Keratinocyte (primary cell): ENCODE measurements at regions not wholly inside any gene's neighbourhood (a gene's known extent, or its start where the extent isn't known, plus 50 kb on each side); places are given as distances from the start of the nearest gene placed in this dataset.

ENCODE experiments used
- DNase-seq: peaks from one replicate; pipeline ENCODE4 v3.0.0-alpha.2; 2011; ENCODE audit warnings: low read depth, missing footprints, low spot score
- FAIRE-seq: peaks from 2 replicates; lab custom pipeline; 2011; peaks lifted over from hg19 to GRCh38; lab: Jason Lieb, UNC
- H2AFZ ChIP-seq: 2 replicates; pipeline ENCODE4 v1.6.0; 2012; ENCODE audit warnings: low read length, control low read depth, inconsistent platforms; ENCODE audit not compliant: control insufficient read depth
- H3K27ac ChIP-seq: 2 replicates; pipeline ENCODE4 v1.5.1; 2011; ENCODE audit warnings: low read length; ENCODE audit not compliant: control insufficient read depth, insufficient read depth
- H3K27me3 ChIP-seq: 3 replicates; pipeline ENCODE4 v1.6.0; 2011; ENCODE audit warnings: low read length; ENCODE audit not compliant: control insufficient read depth, insufficient read depth; ENCODE audit errors: extremely low read depth
- H3K36me3 ChIP-seq, 2 experiments: 2 replicates in 1 of 2; 3 replicates in 1 of 2; pipeline ENCODE4 v1.5.1; 2011; ENCODE audit warnings: low read length in 2 of 2, mild to moderate bottlenecking in 1 of 2; ENCODE audit not compliant: control insufficient read depth in 2 of 2, insufficient read depth in 2 of 2; ENCODE audit errors: extremely low read depth in 1 of 2
- H3K4me1 ChIP-seq: 3 replicates; pipeline ENCODE4 v1.5.1; 2011; ENCODE audit warnings: low read length; ENCODE audit not compliant: control insufficient read depth, insufficient read depth; ENCODE audit errors: extremely low read depth
- H3K4me2 ChIP-seq: 3 replicates; pipeline ENCODE4 v1.6.0; 2011; ENCODE audit warnings: low read depth, low read length; ENCODE audit not compliant: control insufficient read depth, insufficient read depth; ENCODE audit errors: extremely low read depth
- H3K4me3 ChIP-seq, 3 experiments: fragments of 200-600 bp in 1 of 3; sonication (generic) in 1 of 3; 2 replicates in 2 of 3; 3 replicates in 1 of 3; pipeline ENCODE4 v1.5.1; 2011 to 2016; ENCODE audit warnings: low read length in 3 of 3, mild to moderate bottlenecking in 3 of 3, control low read depth in 2 of 3, inconsistent platforms in 1 of 3, low read depth in 1 of 3, mixed read lengths in 1 of 3, mixed run types in 1 of 3, moderate library complexity in 1 of 3; ENCODE audit not compliant: control insufficient read depth in 2 of 3, insufficient read depth in 2 of 3; ENCODE audit errors: extremely low read depth in 1 of 3
- H3K79me2 ChIP-seq: 2 replicates; pipeline ENCODE4 v1.6.0; 2012; ENCODE audit warnings: low read length; ENCODE audit not compliant: control insufficient read depth, insufficient read depth
- H3K9ac ChIP-seq: 3 replicates; pipeline ENCODE4 v1.6.0; 2011; ENCODE audit warnings: low read length; ENCODE audit not compliant: control insufficient read depth, insufficient read depth; ENCODE audit errors: extremely low read depth
- H3K9me1 ChIP-seq: 3 replicates; pipeline ENCODE4 v1.6.0; 2011; ENCODE audit warnings: low read length; ENCODE audit not compliant: control insufficient read depth, insufficient read depth; ENCODE audit errors: extremely low read depth
- H3K9me3 ChIP-seq: 2 replicates; pipeline ENCODE4 v1.5.1; 2012; ENCODE audit warnings: low read depth, low read length; ENCODE audit not compliant: control insufficient read depth
- H4K20me1 ChIP-seq: 3 replicates; pipeline ENCODE4 v1.6.0; 2011; ENCODE audit warnings: low read length; ENCODE audit not compliant: control insufficient read depth, insufficient read depth; ENCODE audit errors: extremely low read depth
- EZH2 ChIP-seq: IDR thresholded peaks from one replicate; pipeline ENCODE4 v1.6.1; 2012; ENCODE audit warnings: inconsistent platforms, mild to moderate bottlenecking, low read length, moderate library complexity
- dilution Hi-C: fragments of 300-500 bp; cut with MboI; formaldehyde crosslinking; loops from one replicate; pipeline ENCODE4 v1.7.0; 2020; ENCODE audit warnings: low sequenced_read_pairs; ENCODE audit not compliant: extremely low pct_ligation_motif_present
- TF ChIP-seq, protein P1 (sequence below), 3 experiments: IDR thresholded peaks in 1 of 3; conservative IDR thresholded peaks in 1 of 3; optimal IDR thresholded peaks in 1 of 3; 2 replicates in 2 of 3; 3 replicates in 1 of 3; pipeline versions ENCODE3 to v1.5.1; 2011; ENCODE audit warnings: low read length in 3 of 3, mild to moderate bottlenecking in 3 of 3, moderate library complexity in 2 of 3, control low read depth in 1 of 3, inconsistent platforms in 1 of 3; ENCODE audit not compliant: insufficient read depth in 2 of 3; ENCODE audit errors: extremely low read depth in 1 of 3

DNA sequence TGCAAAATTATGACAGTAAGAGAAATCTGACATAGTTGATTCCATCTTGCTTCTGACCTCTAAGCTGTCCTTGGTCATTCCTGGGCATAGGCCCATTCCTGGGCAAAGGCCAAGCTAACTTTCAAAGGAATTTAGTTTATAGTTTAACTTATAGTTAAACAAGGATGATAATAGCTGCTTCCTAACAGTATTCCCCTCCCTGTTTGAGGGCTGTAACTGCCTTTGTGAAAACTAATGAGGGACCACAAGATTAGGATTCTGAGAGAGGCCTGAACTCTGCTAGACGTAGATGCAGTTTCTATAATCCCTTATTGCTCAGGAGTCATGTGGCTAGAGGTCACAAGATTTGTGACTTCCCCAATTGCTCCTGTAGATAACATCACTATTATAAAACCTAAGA is 80.2 kb upstream of the ASIC2 start:
- Histone ChIP-seq H3K4me2 (no peak overlapping the region), H4K20me1 (no peaks in the 10 kb centered on the region), H3K9me3 (no peaks in the 10 kb centered on the region), H3K36me3 (no peaks in the 10 kb centered on the region), H3K27ac (no peak overlapping the region), H3K27me3 (no peaks in the 10 kb centered on the region), H2AFZ (no peak overlapping the region), H3K4me1 (no peaks in the 10 kb centered on the region), H3K9ac (no peak overlapping the region), H3K79me2 (no peaks in the 10 kb centered on the region), H3K4me3 (no peak overlapping the region), H3K9me1 (no peaks in the 10 kb centered on the region)
- DNase-seq (no peak), FAIRE-seq (no peak)
- TF ChIP-seq, protein P1, sequence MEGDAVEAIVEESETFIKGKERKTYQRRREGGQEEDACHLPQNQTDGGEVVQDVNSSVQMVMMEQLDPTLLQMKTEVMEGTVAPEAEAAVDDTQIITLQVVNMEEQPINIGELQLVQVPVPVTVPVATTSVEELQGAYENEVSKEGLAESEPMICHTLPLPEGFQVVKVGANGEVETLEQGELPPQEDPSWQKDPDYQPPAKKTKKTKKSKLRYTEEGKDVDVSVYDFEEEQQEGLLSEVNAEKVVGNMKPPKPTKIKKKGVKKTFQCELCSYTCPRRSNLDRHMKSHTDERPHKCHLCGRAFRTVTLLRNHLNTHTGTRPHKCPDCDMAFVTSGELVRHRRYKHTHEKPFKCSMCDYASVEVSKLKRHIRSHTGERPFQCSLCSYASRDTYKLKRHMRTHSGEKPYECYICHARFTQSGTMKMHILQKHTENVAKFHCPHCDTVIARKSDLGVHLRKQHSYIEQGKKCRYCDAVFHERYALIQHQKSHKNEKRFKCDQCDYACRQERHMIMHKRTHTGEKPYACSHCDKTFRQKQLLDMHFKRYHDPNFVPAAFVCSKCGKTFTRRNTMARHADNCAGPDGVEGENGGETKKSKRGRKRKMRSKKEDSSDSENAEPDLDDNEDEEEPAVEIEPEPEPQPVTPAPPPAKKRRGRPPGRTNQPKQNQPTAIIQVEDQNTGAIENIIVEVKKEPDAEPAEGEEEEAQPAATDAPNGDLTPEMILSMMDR (optimal IDR thresholded peaks at IDR 0.05 in 1 of 3, IDR thresholded peaks at IDR 0.05 in 1 of 3, conservative IDR thresholded peaks at IDR 0.05 in 1 of 3; ENCODE audit: extremely low read depth in 1 of 3, insufficient read depth in 2 of 3, low read length in 3 of 3), result no peak
- TF ChIP-seq EZH2, result no peak
- dilution Hi-C loops, result no loop called here

DNA sequence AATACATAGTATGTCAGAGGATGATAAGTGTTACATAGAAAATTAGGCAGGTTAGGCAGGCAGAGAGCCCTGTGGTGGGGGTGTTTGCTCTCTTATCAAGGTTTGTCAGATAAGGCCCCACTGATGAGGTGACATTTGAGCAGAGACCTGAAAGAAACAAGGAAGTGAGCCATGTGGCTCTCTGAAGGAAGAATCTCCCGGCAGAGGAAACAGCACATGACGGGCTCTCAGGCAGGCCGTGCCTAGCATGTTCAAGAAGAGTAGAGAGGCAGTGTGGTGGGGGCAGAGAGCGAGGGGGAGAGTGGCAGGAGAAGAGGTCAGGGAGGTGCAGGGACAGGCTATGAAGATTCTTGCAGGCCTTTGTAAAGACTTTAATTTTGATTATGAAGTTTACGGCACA is 82.0 kb upstream of the ASIC2 start:
- no peaks in the 10 kb centered on the region for H3K4me1 ChIP-seq
- no peaks in the 10 kb centered on the region for H3K36me3 ChIP-seq
- H2AFZ ChIP-seq, result no peak overlapping the region
- dilution Hi-C loops, result no loop called here
- H4K20me1 ChIP-seq, result no peaks in the 10 kb centered on the region
- TF ChIP-seq, protein P1 (optimal IDR thresholded peaks at IDR 0.05 in 1 of 3, IDR thresholded peaks at IDR 0.05 in 1 of 3, conservative IDR thresholded peaks at IDR 0.05 in 1 of 3; ENCODE audit: extremely low read depth in 1 of 3, insufficient read depth in 2 of 3, low read length in 3 of 3), result no peak
- no peak for TF ChIP-seq EZH2
- H3K9ac ChIP-seq, result no peak overlapping the region
- FAIRE-seq (no peak), DNase-seq (no peak)
- no peaks in the 10 kb centered on the region for H3K27me3 ChIP-seq
- no peak overlapping the region for H3K4me2 ChIP-seq
- H3K9me3 ChIP-seq, result no peaks in the 10 kb centered on the region
- no peaks in the 10 kb centered on the region for H3K9me1 ChIP-seq
- H3K79me2 ChIP-seq, result no peaks in the 10 kb centered on the region
- H3K4me3 ChIP-seq, result no peak overlapping the region
- H3K27ac ChIP-seq, result no peak overlapping the region
